Right ventricle myocardium superior (tissue), 1 donor: ENCODE measurements at regions not wholly inside any gene's neighbourhood (a gene's known extent, or its start where the extent isn't known, plus 50 kb on each side); places are given as distances from the start of the nearest gene placed in this dataset.

Source experiments
- ATAC-seq: fragments of 200-7000 bp; cut with Tn5 transposase; one replicate; pipeline ENCODE4 v1.9.1; 2020; ENCODE audit warnings: mild to moderate bottlenecking; ENCODE audit not compliant: poor library complexity
- DNase-seq: peaks from one replicate; pipeline ENCODE4 v3.0.0-alpha.2; 2020
- intact Hi-C: fragments of 100-400 bp; cut with DNase I; formaldehyde crosslinking; loops from one replicate; pipeline ENCODE4 v1.11.2; 2022
- donor health status: DM: no; HTN: yes; CAD: no; lungs with severe emphysema.

GRCh38 chr1:13956393-13956792 lies 256.4 kb downstream of the PRDM2 start:
- intact Hi-C loops, result no loop called here
- ATAC-seq (no peak), DNase-seq (no peak)

GRCh38 chr1:13960375-13960987 lies 260.5 kb downstream of the PRDM2 start:
- intact Hi-C loops, result loop anchor here (1.0 to 10.0 kb wide), 2 partner anchors 295 to 1084 kb away; no protein-coding TSS in a partner anchor
- DNase-seq (peak; percentile 72), ATAC-seq (peak; percentile 77)

GRCh38 chr1:13964768-13965167 lies 264.8 kb downstream of the PRDM2 start:
- intact Hi-C loops, result loop anchor here (10.0 kb wide), 1 partner anchor 1080 kb away; no protein-coding TSS in a partner anchor
- ATAC-seq, result no peak
- no peak for DNase-seq

- DNase-seq, result peak; percentile 57
- intact Hi-C loops, result loop anchor here (10.0 kb wide), 1 partner anchor 1079 kb away; no protein-coding TSS in a partner anchor
- peak; percentile 86 for ATAC-seq
Observed at GRCh38 chr1:13965770-13966398, 265.9 kb downstream of the PRDM2 start.

GRCh38 chr1:13967707-13968106 lies 267.7 kb downstream of the PRDM2 start:
- DNase-seq, result no peak
- no peak for ATAC-seq
- intact Hi-C loops, result loop anchor here (10.0 kb wide), 1 partner anchor 1077 kb away; no protein-coding TSS in a partner anchor

GRCh38 chr1:13968361-13968760 lies 268.4 kb downstream of the PRDM2 start:
- ATAC-seq, result no peak
- no peak for DNase-seq
- intact Hi-C loops, result loop anchor here (10.0 kb wide), 1 partner anchor 1076 kb away; no protein-coding TSS in a partner anchor

GRCh38 chr1:13970631-13971247 lies 270.8 kb downstream of the PRDM2 start:
- ATAC-seq (no peak), DNase-seq (no peak)
- intact Hi-C loops, result no loop called here

GRCh38 chr1:13976485-13976884 lies 276.5 kb downstream of the PRDM2 start:
- ATAC-seq, result no peak
- DNase-seq, result no peak
- intact Hi-C loops, result no loop called here

GRCh38 chr1:13981142-13981541 lies 281.2 kb downstream of the PRDM2 start:
- DNase-seq (no peak), ATAC-seq (no peak)
- intact Hi-C loops, result no loop called here

- ATAC-seq (no peak), DNase-seq (no peak)
- intact Hi-C loops, result no loop called here
Observed at GRCh38 chr1:13983393-13983792, 283.4 kb downstream of the PRDM2 start.

- no peak for DNase-seq
- intact Hi-C loops, result no loop called here
- ATAC-seq, result no peak
Observed at GRCh38 chr1:13990939-13991338, 291.0 kb downstream of the PRDM2 start.

- DNase-seq (no peak), ATAC-seq (no peak)
- intact Hi-C loops, result no loop called here
Observed at GRCh38 chr1:13992489-13993285, 292.7 kb downstream of the PRDM2 start.

GRCh38 chr1:13994386-13994785 lies 294.4 kb downstream of the PRDM2 start:
- ATAC-seq, result no peak
- no peak for DNase-seq
- intact Hi-C loops, result no loop called here

- intact Hi-C loops, result no loop called here
- ATAC-seq, result no peak
- DNase-seq, result no peak
Observed at GRCh38 chr1:13996334-13996733, 296.3 kb downstream of the PRDM2 start.

GRCh38 chr1:14003552-14003951 lies 303.6 kb downstream of the PRDM2 start:
- ATAC-seq (no peak), DNase-seq (no peak)
- intact Hi-C loops, result no loop called here

GRCh38 chr1:14009582-14009981 lies 309.6 kb downstream of the PRDM2 start:
- ATAC-seq (no peak), DNase-seq (no peak)
- intact Hi-C loops, result no loop called here

GRCh38 chr1:14010476-14010875 lies 310.5 kb downstream of the PRDM2 start:
- ATAC-seq (no peak), DNase-seq (no peak)
- intact Hi-C loops, result no loop called here

GRCh38 chr1:14011132-14011531 lies 311.1 kb downstream of the PRDM2 start:
- intact Hi-C loops, result no loop called here
- ATAC-seq (no peak), DNase-seq (no peak)

- no peak for ATAC-seq
- DNase-seq, result no peak
- intact Hi-C loops, result no loop called here
Observed at GRCh38 chr1:14011888-14012287, 311.9 kb downstream of the PRDM2 start.
